ENCODE measurements at regions not wholly inside any gene's neighbourhood (a gene's known extent, or its start where the extent isn't known, plus 50 kb on each side); places are given as distances from the start of the nearest gene placed in this dataset.
"Not testable (repeated sequence)": the region's sequence is repeated elsewhere in the genome, so short reads cannot be mapped to it uniquely, and the experiment has no call there.

- Histone ChIP-seq H3K27ac (ENCODE audit: low read depth, low read length, severe bottlenecking) (peak overlapping the region; percentile 57), H3K9me3 (ENCODE audit: control insufficient read depth, low read length) (no peaks in the 10 kb centered on the region), H3K4me3 (ENCODE audit: extremely low read depth, insufficient read depth, low read length, poor library complexity, severe bottlenecking) (no peak overlapping the region), H3K36me3 (ENCODE audit: control insufficient read depth, insufficient read depth, low read length) (no peaks in the 10 kb centered on the region), H3K4me1 (ENCODE audit: control insufficient read depth, insufficient read depth, low read length, poor library complexity, severe bottlenecking) (no peaks in the 10 kb centered on the region)
- 80 to 100% methylated on average over 2 of the region's 6 CpGs for WGBS, 2 experiments (ENCODE audit: insufficient coverage in 2 of 2)
Measured at GRCh38 chr4:173990126-173990868, 293.2 kb downstream of the FBXO8 start.

GRCh38 chr4:173963523-173963922 lies 319.9 kb downstream of the FBXO8 start:
- not testable (repeated sequence) for H3K9me3 ChIP-seq (ENCODE audit: control insufficient read depth, low read length); H3K4me1 ChIP-seq (ENCODE audit: control insufficient read depth, insufficient read depth, low read length, poor library complexity, severe bottlenecking); H3K4me3 ChIP-seq (ENCODE audit: extremely low read depth, insufficient read depth, low read length, poor library complexity, severe bottlenecking); H3K27ac ChIP-seq (ENCODE audit: low read depth, low read length, severe bottlenecking); H3K36me3 ChIP-seq (ENCODE audit: control insufficient read depth, insufficient read depth, low read length)
- no CpG with 5 or more reads among the region's 4 CpGs for WGBS, 2 experiments (ENCODE audit: insufficient coverage in 2 of 2)

- Histone ChIP-seq H3K9me3 (ENCODE audit: control insufficient read depth, low read length) (no peaks in the 10 kb centered on the region), H3K27ac (ENCODE audit: low read depth, low read length, severe bottlenecking) (no peak overlapping the region), H3K36me3 (ENCODE audit: control insufficient read depth, insufficient read depth, low read length) (no peaks in the 10 kb centered on the region), H3K4me3 (ENCODE audit: extremely low read depth, insufficient read depth, low read length, poor library complexity, severe bottlenecking) (no peak overlapping the region), H3K4me1 (ENCODE audit: control insufficient read depth, insufficient read depth, low read length, poor library complexity, severe bottlenecking) (no peaks in the 10 kb centered on the region)
- 66 to 71% methylated on average over 4 to 5 of the region's 5 CpGs for WGBS, 2 experiments (ENCODE audit: insufficient coverage in 2 of 2)
Measured at GRCh38 chr4:173960398-173960797, 323.1 kb downstream of the FBXO8 start.

- Histone ChIP-seq H3K4me3 (ENCODE audit: extremely low read depth, insufficient read depth, low read length, poor library complexity, severe bottlenecking) (no peak overlapping the region), H3K9me3 (ENCODE audit: control insufficient read depth, low read length) (no peaks in the 10 kb centered on the region), H3K27ac (ENCODE audit: low read depth, low read length, severe bottlenecking) (no peak overlapping the region), H3K4me1 (ENCODE audit: control insufficient read depth, insufficient read depth, low read length, poor library complexity, severe bottlenecking) (no peaks in the 10 kb centered on the region), H3K36me3 (ENCODE audit: control insufficient read depth, insufficient read depth, low read length) (no peaks in the 10 kb centered on the region)
- no CpG with 5 or more reads among the region's 1 CpG for WGBS, 2 experiments (ENCODE audit: insufficient coverage in 2 of 2)
Measured at GRCh38 chr4:173958445-173958844, 325.0 kb downstream of the FBXO8 start.

- H3K4me3 ChIP-seq (ENCODE audit: extremely low read depth, insufficient read depth, low read length, poor library complexity, severe bottlenecking), result no peak overlapping the region
- H3K9me3 ChIP-seq (ENCODE audit: control insufficient read depth, low read length), result no peaks in the 10 kb centered on the region
- WGBS, 2 experiments (ENCODE audit: insufficient coverage in 2 of 2), result no CpG with 5 or more reads among the region's 1 CpG
- no peaks in the 10 kb centered on the region for H3K36me3 ChIP-seq (ENCODE audit: control insufficient read depth, insufficient read depth, low read length)
- H3K4me1 ChIP-seq (ENCODE audit: control insufficient read depth, insufficient read depth, low read length, poor library complexity, severe bottlenecking), result no peaks in the 10 kb centered on the region
- H3K27ac ChIP-seq (ENCODE audit: low read depth, low read length, severe bottlenecking), result no peak overlapping the region
Measured at GRCh38 chr4:173943547-173943946, 339.9 kb downstream of the FBXO8 start.

- Histone ChIP-seq H3K4me3 (ENCODE audit: extremely low read depth, insufficient read depth, low read length, poor library complexity, severe bottlenecking) (no peak overlapping the region), H3K4me1 (ENCODE audit: control insufficient read depth, insufficient read depth, low read length, poor library complexity, severe bottlenecking) (peaks cover 10% of the 10 kb centered on the region), H3K9me3 (ENCODE audit: control insufficient read depth, low read length) (no peaks in the 10 kb centered on the region), H3K36me3 (ENCODE audit: control insufficient read depth, insufficient read depth, low read length) (no peaks in the 10 kb centered on the region), H3K27ac (ENCODE audit: low read depth, low read length, severe bottlenecking) (no peak overlapping the region)
- WGBS, 2 experiments (ENCODE audit: insufficient coverage in 2 of 2), result 94 to 97% methylated on average over 4 of the region's 5 CpGs
Measured at GRCh38 chr4:173940146-173940545, 343.3 kb downstream of the FBXO8 start.

GRCh38 chr4:173937631-173938270 lies 345.7 kb downstream of the FBXO8 start:
- H3K27ac ChIP-seq (ENCODE audit: low read depth, low read length, severe bottlenecking), result no peak overlapping the region
- no peaks in the 10 kb centered on the region for H3K36me3 ChIP-seq (ENCODE audit: control insufficient read depth, insufficient read depth, low read length)
- H3K4me1 ChIP-seq (ENCODE audit: control insufficient read depth, insufficient read depth, low read length, poor library complexity, severe bottlenecking), result peaks cover 23% of the 10 kb centered on the region
- no peaks in the 10 kb centered on the region for H3K9me3 ChIP-seq (ENCODE audit: control insufficient read depth, low read length)
- no peak overlapping the region for H3K4me3 ChIP-seq (ENCODE audit: extremely low read depth, insufficient read depth, low read length, poor library complexity, severe bottlenecking)
- 100% methylated on average over 1 of the region's 2 CpGs for WGBS, 2 experiments (ENCODE audit: insufficient coverage in 2 of 2)

- Histone ChIP-seq H3K36me3 (ENCODE audit: control insufficient read depth, insufficient read depth, low read length) (no peaks in the 10 kb centered on the region), H3K9me3 (ENCODE audit: control insufficient read depth, low read length) (no peaks in the 10 kb centered on the region), H3K27ac (ENCODE audit: low read depth, low read length, severe bottlenecking) (peak overlapping the region; percentile 83), H3K4me1 (ENCODE audit: control insufficient read depth, insufficient read depth, low read length, poor library complexity, severe bottlenecking) (peaks cover 23% of the 10 kb centered on the region), H3K4me3 (ENCODE audit: extremely low read depth, insufficient read depth, low read length, poor library complexity, severe bottlenecking) (no peak overlapping the region)
- WGBS, 2 experiments (ENCODE audit: insufficient coverage in 2 of 2), result no CpG with 5 or more reads among the region's 1 CpG
Measured at GRCh38 chr4:173936861-173937260, 346.6 kb downstream of the FBXO8 start.

GRCh38 chr4:173935622-173936405 lies 347.7 kb downstream of the FBXO8 start:
- 67 to 80% methylated on average over 1 of the region's 5 CpGs for WGBS, 2 experiments (ENCODE audit: insufficient coverage in 2 of 2)
- H3K4me3 ChIP-seq (ENCODE audit: extremely low read depth, insufficient read depth, low read length, poor library complexity, severe bottlenecking), result no peak overlapping the region
- no peaks in the 10 kb centered on the region for H3K36me3 ChIP-seq (ENCODE audit: control insufficient read depth, insufficient read depth, low read length)
- H3K27ac ChIP-seq (ENCODE audit: low read depth, low read length, severe bottlenecking), result peak overlapping the region; percentile 83
- peaks cover 23% of the 10 kb centered on the region for H3K4me1 ChIP-seq (ENCODE audit: control insufficient read depth, insufficient read depth, low read length, poor library complexity, severe bottlenecking)
- no peaks in the 10 kb centered on the region for H3K9me3 ChIP-seq (ENCODE audit: control insufficient read depth, low read length)

- Histone ChIP-seq H3K4me3 (ENCODE audit: extremely low read depth, insufficient read depth, low read length, poor library complexity, severe bottlenecking) (no peak overlapping the region), H3K27ac (ENCODE audit: low read depth, low read length, severe bottlenecking) (peak overlapping the region; percentile 83), H3K4me1 (ENCODE audit: control insufficient read depth, insufficient read depth, low read length, poor library complexity, severe bottlenecking) (peaks cover 23% of the 10 kb centered on the region), H3K9me3 (ENCODE audit: control insufficient read depth, low read length) (no peaks in the 10 kb centered on the region), H3K36me3 (ENCODE audit: control insufficient read depth, insufficient read depth, low read length) (no peaks in the 10 kb centered on the region)
- WGBS, 2 experiments (ENCODE audit: insufficient coverage in 2 of 2), result 46 to 64% methylated on average over 3 to 5 of the region's 5 CpGs
Measured at GRCh38 chr4:173934933-173935620, 348.4 kb downstream of the FBXO8 start.

Data from mesodermal cell (in vitro differentiated cells).